Thyroid gland (tissue), 4 donors: ENCODE measurements at regions not wholly inside any gene's neighbourhood (a gene's known extent, or its start where the extent isn't known, plus 50 kb on each side); places are given as distances from the start of the nearest gene placed in this dataset.

Experiments used
- POLR2A ChIP-seq, 2 donors: fragments of 450-650 bp; IDR thresholded peaks; one replicate each; pipeline ENCODE4 v1.6.1; 2017; ENCODE audit warnings: antibody characterized with exemption in 2 of 2, mild to moderate bottlenecking in 2 of 2, moderate library complexity in 1 of 2
- TF ChIP-seq, protein P1 (sequence below), 6 experiments: fragments of 200-600 bp in 3 of 6; fragments of 450-650 bp in 3 of 6; sonication (generic) in 3 of 6; IDR thresholded peaks; one replicate each; pipeline ENCODE4 v1.5.1; 2016 to 2019; ENCODE audit warnings: antibody characterized with exemption in 6 of 6, mild to moderate bottlenecking in 2 of 6, inconsistent platforms in 1 of 6, moderate library complexity in 1 of 6

DNA sequence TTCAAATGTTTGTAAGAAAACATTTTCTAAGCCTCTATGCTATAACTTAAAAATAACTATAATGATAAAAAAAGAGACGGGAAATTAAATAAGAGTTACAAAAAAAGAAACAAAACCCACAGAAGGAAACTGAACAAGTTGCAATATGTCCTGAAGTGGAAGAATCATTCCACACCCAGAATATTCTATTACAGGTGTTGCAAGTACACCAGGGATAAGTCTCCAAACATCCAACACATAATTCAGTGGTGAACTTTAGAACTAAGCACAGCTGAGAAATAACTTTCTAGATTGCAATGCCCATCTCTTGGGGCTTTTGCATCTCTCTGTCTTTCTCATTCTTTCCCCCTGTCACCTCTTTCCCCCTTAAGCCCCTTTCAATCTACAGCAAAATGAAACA is 325.2 kb downstream of the BRINP1 start:
- TF ChIP-seq, protein P1, sequence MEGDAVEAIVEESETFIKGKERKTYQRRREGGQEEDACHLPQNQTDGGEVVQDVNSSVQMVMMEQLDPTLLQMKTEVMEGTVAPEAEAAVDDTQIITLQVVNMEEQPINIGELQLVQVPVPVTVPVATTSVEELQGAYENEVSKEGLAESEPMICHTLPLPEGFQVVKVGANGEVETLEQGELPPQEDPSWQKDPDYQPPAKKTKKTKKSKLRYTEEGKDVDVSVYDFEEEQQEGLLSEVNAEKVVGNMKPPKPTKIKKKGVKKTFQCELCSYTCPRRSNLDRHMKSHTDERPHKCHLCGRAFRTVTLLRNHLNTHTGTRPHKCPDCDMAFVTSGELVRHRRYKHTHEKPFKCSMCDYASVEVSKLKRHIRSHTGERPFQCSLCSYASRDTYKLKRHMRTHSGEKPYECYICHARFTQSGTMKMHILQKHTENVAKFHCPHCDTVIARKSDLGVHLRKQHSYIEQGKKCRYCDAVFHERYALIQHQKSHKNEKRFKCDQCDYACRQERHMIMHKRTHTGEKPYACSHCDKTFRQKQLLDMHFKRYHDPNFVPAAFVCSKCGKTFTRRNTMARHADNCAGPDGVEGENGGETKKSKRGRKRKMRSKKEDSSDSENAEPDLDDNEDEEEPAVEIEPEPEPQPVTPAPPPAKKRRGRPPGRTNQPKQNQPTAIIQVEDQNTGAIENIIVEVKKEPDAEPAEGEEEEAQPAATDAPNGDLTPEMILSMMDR (IDR thresholded peaks at IDR 0.05): no peak
- TF ChIP-seq POLR2A (IDR thresholded peaks at IDR 0.05): no peak
